ENCODE measurements at regions not wholly inside any gene's neighbourhood (a gene's known extent, or its start where the extent isn't known, plus 50 kb on each side); places are given as distances from the start of the nearest gene placed in this dataset.

DNA sequence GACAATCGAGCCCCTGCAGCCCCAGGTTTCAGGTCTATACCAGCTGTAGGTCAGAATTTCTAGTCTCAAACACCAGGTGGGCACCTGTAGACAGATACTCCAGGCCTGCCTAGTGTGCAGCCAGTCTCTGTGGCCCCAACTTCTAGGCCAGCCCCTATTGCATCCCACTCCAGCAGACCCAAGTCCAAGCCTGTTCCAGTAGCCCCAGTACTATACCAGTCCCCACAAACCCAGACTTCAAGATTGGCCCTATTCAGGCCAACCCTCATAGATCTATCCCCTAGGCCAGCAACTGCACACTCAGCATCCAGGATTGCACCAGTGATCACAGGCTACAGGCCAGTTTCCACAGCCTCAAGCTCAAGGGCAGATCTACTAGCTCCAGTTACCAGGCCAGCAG is 344.0 kb downstream of the PYDC2 start:
- Mint-ChIP-seq H3K9me3 (peaks cover 16 to 47% of the 10 kb centered on the region in 2 donors), H3K27me3 (no peaks in the 10 kb centered on the region), H3K4me1 (no peaks in the 10 kb centered on the region), H3K4me3 (no peak overlapping the region), H3K27ac (no peak overlapping the region)
- no peak for DNase-seq
- ATAC-seq: no peak

DNA sequence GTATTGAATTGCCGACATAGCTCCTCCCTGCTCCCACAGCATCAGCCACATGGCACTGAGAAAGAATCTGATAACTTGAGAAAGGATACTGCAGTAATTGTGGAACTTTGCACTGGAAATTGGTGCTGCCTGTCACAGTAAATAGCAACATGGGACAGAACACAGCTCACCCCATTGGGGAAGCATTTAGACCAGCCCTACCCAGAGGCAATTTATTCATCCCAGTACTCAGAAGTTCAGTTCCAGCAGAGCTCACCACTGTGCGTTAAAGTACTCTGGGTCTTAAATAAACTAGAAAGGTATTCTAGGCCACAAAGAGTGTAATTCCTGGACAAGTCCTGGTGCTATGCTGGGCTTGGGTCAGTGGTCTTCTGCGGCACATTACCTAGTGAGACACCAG is 347.1 kb downstream of the PYDC2 start:
- H3K27me3 Mint-ChIP-seq: no peaks in the 10 kb centered on the region
- no peaks in the 10 kb centered on the region for H3K4me1 Mint-ChIP-seq
- ATAC-seq: no peak
- no peak overlapping the region for H3K27ac Mint-ChIP-seq
- peaks cover 26 to 61% of the 10 kb centered on the region in 2 donors for H3K9me3 Mint-ChIP-seq
- no peak for DNase-seq
- H3K4me3 Mint-ChIP-seq: no peak overlapping the region

DNA sequence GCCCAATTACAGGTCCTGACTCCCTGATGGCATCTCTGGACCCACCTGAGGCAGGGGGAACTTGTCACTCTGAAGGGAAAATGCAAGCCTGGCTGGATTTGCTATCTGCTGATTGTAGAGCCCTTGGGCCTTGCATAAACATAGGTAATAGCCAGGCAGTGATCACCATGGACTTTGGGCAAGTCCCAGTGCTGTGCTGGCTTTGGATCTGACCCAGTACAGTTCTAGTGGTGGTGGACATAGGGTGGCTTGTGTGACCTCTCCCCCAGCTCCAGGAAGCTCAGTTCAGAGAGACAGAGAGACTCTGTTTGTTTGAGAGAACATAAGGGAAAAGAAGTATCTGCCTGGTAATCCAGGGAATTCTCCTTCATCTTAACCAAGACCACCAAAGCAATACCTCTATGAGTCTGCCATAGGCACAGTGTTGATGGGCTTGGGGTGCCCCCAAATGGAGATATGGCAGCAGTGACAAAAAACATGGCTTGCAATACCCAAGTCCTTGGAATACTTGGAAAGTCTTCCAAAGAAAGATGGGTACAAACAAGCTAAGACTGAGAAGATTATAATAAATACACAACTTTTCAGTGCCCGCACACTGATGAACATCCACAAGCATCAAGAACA is 348.5 kb downstream of the PYDC2 start:
- ATAC-seq (no peak), DNase-seq (no peak)
- Mint-ChIP-seq H3K4me3 (no peak overlapping the region), H3K4me1 (no peaks in the 10 kb centered on the region), H3K9me3 (peaks cover 31 to 60% of the 10 kb centered on the region in 2 donors), H3K27ac (no peak overlapping the region), H3K27me3 (no peaks in the 10 kb centered on the region)

DNA sequence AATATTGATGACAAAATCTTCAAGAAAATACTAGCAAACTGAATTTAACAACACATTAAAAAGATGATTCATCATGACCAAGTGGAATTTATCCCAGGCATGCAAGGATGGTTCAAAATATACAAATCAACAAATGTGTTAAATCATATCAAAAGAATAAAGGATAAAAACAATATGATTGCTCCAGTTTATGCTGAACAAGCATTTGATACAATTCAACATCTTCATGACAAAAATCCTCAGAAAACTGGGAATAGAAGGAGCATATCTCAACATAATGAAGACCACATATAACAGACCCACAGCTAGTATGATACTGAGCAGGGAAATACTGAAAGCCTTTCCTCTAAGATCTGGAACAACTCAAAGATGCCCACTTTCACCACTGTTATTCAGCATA is 352.3 kb downstream of the PYDC2 start:
- DNase-seq (no peak), ATAC-seq (no peak)
- no peak overlapping the region for H3K27ac Mint-ChIP-seq
- no peak overlapping the region for H3K4me3 Mint-ChIP-seq
- H3K27me3 Mint-ChIP-seq: no peaks in the 10 kb centered on the region
- H3K4me1 Mint-ChIP-seq: no peaks in the 10 kb centered on the region
- peaks cover 31 to 54% of the 10 kb centered on the region in 2 donors for H3K9me3 Mint-ChIP-seq

- Mint-ChIP-seq H3K4me3 (no peak overlapping the region), H3K27me3 (no peaks in the 10 kb centered on the region), H3K4me1 (no peaks in the 10 kb centered on the region), H3K9me3 (peaks cover 7 to 9% of the 10 kb centered on the region in 2 donors), H3K27ac (no peak overlapping the region)
- DNase-seq (no peak), ATAC-seq (no peak)
Observed at GRCh38 chr3:191848818-191849217, 387.9 kb downstream of the PYDC2 start.

- ATAC-seq: no peak
Observed at GRCh38 chr3:191859531-191859930, 398.6 kb downstream of the PYDC2 start.

DNA sequence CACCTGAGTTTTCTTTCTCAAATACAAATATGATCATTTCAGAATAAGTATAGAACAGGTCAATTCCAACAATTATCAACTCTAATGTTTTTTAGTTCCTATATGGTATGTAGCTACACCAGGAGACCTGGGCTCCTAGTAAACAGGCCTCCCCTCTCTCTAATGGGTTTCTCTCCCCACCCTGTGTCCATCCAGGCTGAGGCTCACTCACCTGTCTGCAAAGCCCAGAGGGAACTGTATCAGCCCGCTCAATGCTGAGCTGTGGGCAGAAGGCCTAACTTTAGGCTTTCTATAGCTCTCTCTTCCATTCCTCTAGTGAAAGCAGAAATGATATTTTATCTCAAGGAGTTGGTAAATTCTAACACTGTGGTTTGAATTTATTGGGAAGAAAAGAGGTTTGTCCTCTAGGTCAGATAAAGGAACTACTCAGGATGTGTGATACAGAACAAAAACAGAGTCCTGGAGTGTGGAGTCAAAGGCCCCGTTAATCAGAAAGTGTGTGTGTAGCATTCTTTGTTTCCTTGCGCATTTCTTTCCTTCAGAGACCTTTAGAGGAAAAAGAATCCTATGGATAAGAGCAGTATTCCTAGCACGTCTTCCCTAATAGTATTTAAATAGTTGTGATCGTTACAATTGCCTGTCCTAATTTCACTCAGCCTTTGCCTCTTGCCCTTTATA is 408.9 kb downstream of the PYDC2 start:
- Mint-ChIP-seq H3K4me1 (no peaks in the 10 kb centered on the region), H3K9me3 (peaks cover 0 to 7% of the 10 kb centered on the region in 2 donors), H3K27me3 (no peaks in the 10 kb centered on the region), H3K27ac (no peak overlapping the region), H3K4me3 (no peak overlapping the region)
- DNase-seq: no peak
- ATAC-seq: no peak

More at GRCh38 chr3:191859531-191859930, 398.6 kb downstream of the PYDC2 start:
- Mint-ChIP-seq H3K27me3 (no peaks in the 10 kb centered on the region), H3K4me1 (no peaks in the 10 kb centered on the region), H3K4me3 (no peak overlapping the region), H3K27ac (no peak overlapping the region), H3K9me3 (peaks cover 13 to 20% of the 10 kb centered on the region in 2 donors)
- DNase-seq: no peak

- Mint-ChIP-seq H3K27me3 (no peaks in the 10 kb centered on the region), H3K27ac (no peak overlapping the region)
Observed at GRCh38 chr3:191873736-191874135, 412.8 kb downstream of the PYDC2 start.

GRCh38 chr3:191882289-191882688 is 421.3 kb downstream of the PYDC2 start:
- Mint-ChIP-seq H3K27me3 (no peaks in the 10 kb centered on the region), H3K4me1 (no peaks in the 10 kb centered on the region), H3K27ac (no peak overlapping the region), H3K9me3 (peaks cover 0 to 4% of the 10 kb centered on the region in 2 donors), H3K4me3 (no peak overlapping the region)
- DNase-seq: no peak
- no peak for ATAC-seq

More at GRCh38 chr3:191873736-191874135, 412.8 kb downstream of the PYDC2 start:
- no peak for ATAC-seq
- Mint-ChIP-seq H3K4me1 (no peaks in the 10 kb centered on the region), H3K9me3 (no peaks in the 10 kb centered on the region), H3K4me3 (no peak overlapping the region)
- DNase-seq: no peak

- H3K9me3 Mint-ChIP-seq: peaks cover 0 to 4% of the 10 kb centered on the region in 2 donors
- H3K4me3 Mint-ChIP-seq: no peak overlapping the region
- no peaks in the 10 kb centered on the region for H3K4me1 Mint-ChIP-seq
- H3K27ac Mint-ChIP-seq: no peak overlapping the region
- ATAC-seq (no peak), DNase-seq (no peak)
- no peaks in the 10 kb centered on the region for H3K27me3 Mint-ChIP-seq
Observed at GRCh38 chr3:191884132-191884531, 423.2 kb downstream of the PYDC2 start.

DNA sequence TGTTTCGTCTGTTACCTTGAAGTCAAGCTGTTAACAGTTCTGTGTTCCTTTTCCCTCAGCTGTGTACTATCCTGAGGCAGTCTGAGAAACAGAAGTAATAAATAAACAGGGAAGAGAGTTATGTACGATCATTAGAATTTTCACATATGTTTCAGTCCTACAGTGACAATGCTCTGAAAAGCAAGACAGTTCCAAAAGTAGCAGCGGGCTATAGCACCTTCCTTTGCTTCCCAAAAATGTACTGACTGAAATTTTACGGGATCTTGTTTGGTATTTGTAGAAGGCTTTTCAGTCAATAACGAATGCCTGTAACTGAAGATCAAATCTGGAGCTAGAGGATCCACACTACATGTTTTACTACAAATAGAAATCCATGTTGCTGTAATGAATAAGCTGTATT is 428.1 kb downstream of the PYDC2 start:
- Mint-ChIP-seq H3K9me3 (no peaks in the 10 kb centered on the region), H3K4me3 (no peak overlapping the region), H3K27ac (no peak overlapping the region), H3K27me3 (no peaks in the 10 kb centered on the region), H3K4me1 (no peaks in the 10 kb centered on the region)
- DNase-seq (no peak), ATAC-seq (no peak)

GRCh38 chr3:191889756-191890155 is 428.8 kb downstream of the PYDC2 start:
- Mint-ChIP-seq H3K9me3 (no peaks in the 10 kb centered on the region), H3K27ac (no peak overlapping the region), H3K27me3 (no peaks in the 10 kb centered on the region), H3K4me1 (no peaks in the 10 kb centered on the region), H3K4me3 (no peak overlapping the region)
- DNase-seq: no peak
- ATAC-seq: no peak

DNA sequence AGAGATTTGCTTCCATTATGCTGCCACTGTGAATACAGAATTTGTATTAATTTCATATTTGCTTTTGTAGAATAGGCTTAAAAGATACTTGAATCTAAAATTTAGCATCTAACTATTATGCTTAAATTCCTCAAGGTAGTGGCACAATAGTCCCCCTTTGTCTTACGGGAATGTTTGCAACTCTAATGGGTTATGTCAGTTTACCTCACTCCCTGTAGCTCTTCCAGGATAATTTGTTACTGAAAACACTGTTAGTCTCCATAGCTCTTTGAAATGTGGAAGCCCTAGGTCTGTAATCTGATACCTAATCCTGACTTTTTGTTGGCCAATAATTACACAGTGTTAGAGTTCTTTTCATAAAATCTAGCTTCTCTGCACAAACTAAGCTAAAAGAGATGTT is 433.4 kb downstream of the PYDC2 start:
- H3K27me3 Mint-ChIP-seq: no peaks in the 10 kb centered on the region
- DNase-seq (no peak), ATAC-seq (no peak)
- no peaks in the 10 kb centered on the region for H3K4me1 Mint-ChIP-seq
- H3K27ac Mint-ChIP-seq: no peak overlapping the region
- H3K4me3 Mint-ChIP-seq: no peak overlapping the region
- no peaks in the 10 kb centered on the region for H3K9me3 Mint-ChIP-seq

DNA sequence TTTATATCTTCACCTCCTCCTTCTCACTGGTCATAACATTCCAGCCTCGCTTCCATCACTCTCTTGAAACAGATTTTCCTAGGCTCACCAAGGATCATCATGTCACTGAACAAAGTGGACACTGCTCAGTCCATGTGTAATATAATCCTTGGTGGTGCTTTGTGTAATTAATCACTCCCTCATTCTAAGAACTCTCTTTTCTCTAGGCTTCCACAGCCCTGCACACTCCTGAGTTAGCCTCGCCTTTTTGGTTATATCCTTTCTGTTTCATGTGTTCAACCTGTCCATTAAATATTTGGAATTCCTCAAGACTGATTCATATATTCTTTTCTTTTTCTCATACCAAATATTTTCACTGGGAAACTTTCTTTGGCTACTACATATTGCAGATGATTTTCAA is 440.8 kb downstream of the PYDC2 start:
- Mint-ChIP-seq H3K27me3 (no peaks in the 10 kb centered on the region), H3K9me3 (no peaks in the 10 kb centered on the region), H3K27ac (no peak overlapping the region), H3K4me3 (no peak overlapping the region), H3K4me1 (no peaks in the 10 kb centered on the region)
- ATAC-seq: no peak
- DNase-seq: no peak

GRCh38 chr3:191912616-191913204 is 451.7 kb downstream of the PYDC2 start:
- Mint-ChIP-seq H3K4me1 (no peaks in the 10 kb centered on the region), H3K9me3 (peaks cover 20 to 27% of the 10 kb centered on the region in 2 donors), H3K27ac (no peak overlapping the region), H3K4me3 (no peak overlapping the region), H3K27me3 (no peaks in the 10 kb centered on the region)
- ATAC-seq (no peak), DNase-seq (no peak)

GRCh38 chr3:191915712-191916111 is 454.7 kb downstream of the PYDC2 start:
- Mint-ChIP-seq H3K9me3 (peaks cover 19 to 27% of the 10 kb centered on the region in 2 donors), H3K4me3 (no peak overlapping the region), H3K27me3 (no peaks in the 10 kb centered on the region), H3K27ac (no peak overlapping the region), H3K4me1 (no peaks in the 10 kb centered on the region)
- no peak for DNase-seq
- ATAC-seq: no peak

All from stimulated activated naive CD8-positive, alpha-beta T cell treated with anti-CD3 and anti-CD28 coated beads, Interleukin-15, amount 100 ng/mL, for 72 hours (primary cell).